ENCODE measurements at regions not wholly inside any gene's neighbourhood (a gene's known extent, or its start where the extent isn't known, plus 50 kb on each side); places are given as distances from the start of the nearest gene placed in this dataset.

- no peak for TF ChIP-seq EZH2 (IDR thresholded peaks at IDR 0.05; ENCODE audit: insufficient read depth, poor library complexity, severe bottlenecking)
- TF ChIP-seq EZH2phosphoT487 (IDR thresholded peaks at IDR 0.05; ENCODE audit: insufficient read depth, low read depth), result no peak
These were observed 545.8 kb upstream of the AUTS2 start for GRCh38 chr7:69052447-69052846.

All from GM23248 (cell line).